Ovary (tissue), 7 donors: ENCODE measurements at regions not wholly inside any gene's neighbourhood (a gene's known extent, or its start where the extent isn't known, plus 50 kb on each side); places are given as distances from the start of the nearest gene placed in this dataset.

ENCODE experiments used
- DNase-seq, 5 donors: peaks; one replicate each; pipeline ENCODE4 v3.0.0-alpha.2; 2019 to 2020
- H3K27ac ChIP-seq, 2 donors: fragments of 200-600 bp; one replicate each; pipeline versions ENCODE4 v1.5.1 to v1.8.0; 2019 to 2022
- H3K27me3 ChIP-seq: fragments of 200-600 bp; one replicate; pipeline ENCODE4 v1.8.0; 2022
- H3K36me3 ChIP-seq: fragments of 200-600 bp; sonication (generic); one replicate; pipeline ENCODE4 v1.5.1; 2019
- H3K4me1 ChIP-seq: one replicate; pipeline ENCODE4 v1.8.1; 2013; ENCODE audit warnings: mild to moderate bottlenecking, moderate library complexity; ENCODE audit not compliant: insufficient read depth
- H3K4me3 ChIP-seq: fragments of 200-600 bp; sonication (generic); one replicate; pipeline ENCODE4 v1.5.1; 2017
- H3K9me3 ChIP-seq, 2 donors: fragments of 200-600 bp in 1 of 2; sonication (generic) in 1 of 2; one replicate each; pipeline versions ENCODE4 v1.5.1 to v1.8.1; 2013 to 2019; ENCODE audit warnings: mild to moderate bottlenecking in 1 of 2, moderate library complexity in 1 of 2
- EP300 ChIP-seq: sonication (generic); formaldehyde crosslinking; IDR thresholded peaks from one replicate; pipeline ENCODE4 v1.6.1; 2017; ENCODE audit warnings: antibody characterized with exemption
- POLR2A ChIP-seq: fragments of 450-650 bp; IDR thresholded peaks from one replicate; pipeline ENCODE4 v1.6.1; 2017; ENCODE audit warnings: antibody characterized with exemption, mild to moderate bottlenecking, moderate library complexity
- WGBS, 3 donors: extraction: QIAGEN DNeasy Blood & Tissue Kit in 1 of 3; methylation state at CpG; one replicate each; pipeline versions ENCODE4 v1.1.5 to v1.1.7; 2013 to 2017; 5-methylcytosine and 5-hydroxymethylcytosine counted together
- intact Hi-C, 4 donors: fragments of 100-400 bp; cut with DNase I; formaldehyde crosslinking; loops; one replicate each; pipeline versions ENCODE4 v1.11.0 to v1.15.1; 2022 to 2023
- TF ChIP-seq, protein P1 (sequence below), 3 donors: fragments of 450-650 bp in 2 of 3; fragments of 200-600 bp in 1 of 3; IDR thresholded peaks; one replicate each; pipeline versions ENCODE4 v1.5.1 to v1.8.0; 2016 to 2022; ENCODE audit warnings: antibody characterized with exemption in 3 of 3, mild to moderate bottlenecking in 1 of 3
- donor health status: DM: no; HTN: no; CAD: no; lungs with moderate emphysema.
- donor health status: DM: no; HTN: no; CAD: no.
- donor health status: Bipolar disorder and iron deficiency.
- donor health status: DM: no; HTN: no; CAD: no.
- donor health status: DM: yes; HTN: yes; CAD: no.

DNA sequence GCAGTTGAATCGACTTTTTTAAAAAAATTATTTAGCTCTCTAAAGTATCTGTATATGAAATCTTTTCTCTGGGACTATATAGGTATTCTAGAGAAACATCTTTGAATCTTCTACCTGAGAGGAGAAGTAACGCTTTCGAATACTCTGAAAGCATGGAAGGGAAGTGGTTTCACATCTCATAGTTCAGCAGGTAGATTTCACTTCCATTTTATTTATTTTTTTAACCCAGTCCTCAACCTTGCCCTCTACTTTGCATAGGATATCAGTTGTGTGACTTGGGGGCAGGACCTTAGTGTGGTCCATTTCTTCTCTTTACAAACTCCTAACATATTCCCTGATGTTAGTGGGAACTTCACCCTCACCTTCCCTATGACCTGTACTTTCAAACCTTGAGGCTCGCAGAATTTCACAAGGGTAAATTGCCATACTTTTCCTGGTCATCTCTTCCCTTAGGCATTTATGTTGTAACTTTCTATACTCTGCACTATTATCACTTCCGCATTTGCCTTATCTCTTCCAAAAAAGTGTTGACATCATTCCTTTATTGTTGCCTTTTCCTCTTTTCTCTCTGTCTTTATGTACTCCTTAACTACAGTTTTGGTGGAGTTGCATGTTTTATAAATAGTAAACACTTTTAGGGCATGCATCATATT, 1208.5 kb upstream of the ADGRL4 start:
- TF ChIP-seq, protein P1, sequence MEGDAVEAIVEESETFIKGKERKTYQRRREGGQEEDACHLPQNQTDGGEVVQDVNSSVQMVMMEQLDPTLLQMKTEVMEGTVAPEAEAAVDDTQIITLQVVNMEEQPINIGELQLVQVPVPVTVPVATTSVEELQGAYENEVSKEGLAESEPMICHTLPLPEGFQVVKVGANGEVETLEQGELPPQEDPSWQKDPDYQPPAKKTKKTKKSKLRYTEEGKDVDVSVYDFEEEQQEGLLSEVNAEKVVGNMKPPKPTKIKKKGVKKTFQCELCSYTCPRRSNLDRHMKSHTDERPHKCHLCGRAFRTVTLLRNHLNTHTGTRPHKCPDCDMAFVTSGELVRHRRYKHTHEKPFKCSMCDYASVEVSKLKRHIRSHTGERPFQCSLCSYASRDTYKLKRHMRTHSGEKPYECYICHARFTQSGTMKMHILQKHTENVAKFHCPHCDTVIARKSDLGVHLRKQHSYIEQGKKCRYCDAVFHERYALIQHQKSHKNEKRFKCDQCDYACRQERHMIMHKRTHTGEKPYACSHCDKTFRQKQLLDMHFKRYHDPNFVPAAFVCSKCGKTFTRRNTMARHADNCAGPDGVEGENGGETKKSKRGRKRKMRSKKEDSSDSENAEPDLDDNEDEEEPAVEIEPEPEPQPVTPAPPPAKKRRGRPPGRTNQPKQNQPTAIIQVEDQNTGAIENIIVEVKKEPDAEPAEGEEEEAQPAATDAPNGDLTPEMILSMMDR (IDR thresholded peaks at IDR 0.05), result no peak
- TF ChIP-seq EP300 (no peak), POLR2A (no peak)
- WGBS, 3 donors, result 93 to 95% (median 94%) methylated on average over 5 of the region's 5 CpGs
- no peak overlapping the region for H3K4me3 ChIP-seq
- no peak for DNase-seq
- H3K9me3 ChIP-seq, result no peaks in the 10 kb centered on the region
- H3K27ac ChIP-seq, result no peak overlapping the region
- no peaks in the 10 kb centered on the region for H3K36me3 ChIP-seq
- H3K4me1 ChIP-seq, result no peaks in the 10 kb centered on the region
- H3K27me3 ChIP-seq, result no peaks in the 10 kb centered on the region
- intact Hi-C loops, result no loop called here

- Histone ChIP-seq H3K27ac (no peak overlapping the region), H3K36me3 (no peaks in the 10 kb centered on the region), H3K4me1 (peaks cover 3% of the 10 kb centered on the region), H3K9me3 (no peaks in the 10 kb centered on the region), H3K4me3 (no peak overlapping the region), H3K27me3 (no peaks in the 10 kb centered on the region)
- intact Hi-C loops, result no loop called here
- TF ChIP-seq EP300, result no peak
- TF ChIP-seq POLR2A, result no peak
- TF ChIP-seq, protein P1 (IDR thresholded peaks at IDR 0.05), result no peak
- 91 to 95% (median 95%) methylated on average over 3 of the region's 3 CpGs for WGBS, 3 donors
- DNase-seq, result no peak
These were observed 1206.4 kb upstream of the ADGRL4 start for GRCh38 chr1:80212948-80213347.

DNA sequence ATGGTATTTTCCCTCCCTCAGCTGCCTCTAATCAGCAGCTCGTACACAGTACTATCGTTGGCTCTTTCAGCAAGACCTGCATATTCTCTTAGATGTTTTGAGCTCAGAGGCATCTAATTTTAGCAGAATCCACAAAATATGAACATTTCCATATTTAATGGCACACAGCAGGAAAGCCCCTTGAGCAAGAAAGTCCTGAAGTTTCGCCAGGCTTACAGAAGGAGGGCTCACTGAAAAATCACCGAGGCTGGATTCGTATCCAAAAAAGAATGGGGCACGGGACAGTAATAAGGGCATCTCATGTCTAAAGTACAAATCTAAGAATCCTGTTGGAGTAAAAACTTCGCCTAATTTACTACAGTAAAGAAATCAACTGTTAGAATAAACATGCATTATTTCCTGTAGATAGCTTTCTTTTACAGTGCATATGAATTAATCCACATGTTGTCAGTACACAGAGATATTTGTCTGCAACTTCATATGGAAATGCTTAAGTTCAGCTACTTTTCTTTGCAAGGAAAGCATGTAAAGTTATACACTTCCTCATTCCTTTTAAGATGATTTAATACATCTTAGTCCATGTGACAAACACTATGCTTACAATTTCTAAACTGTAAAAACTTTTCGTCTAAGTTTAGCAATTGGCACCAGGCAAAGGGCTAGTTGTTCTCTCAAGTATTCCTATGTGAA, 1205.3 kb upstream of the ADGRL4 start:
- intact Hi-C loops, result no loop called here
- Histone ChIP-seq H3K4me1 (peaks cover 3% of the 10 kb centered on the region), H3K27ac (no peak overlapping the region), H3K4me3 (no peak overlapping the region), H3K9me3 (no peaks in the 10 kb centered on the region), H3K36me3 (no peaks in the 10 kb centered on the region), H3K27me3 (no peaks in the 10 kb centered on the region)
- no peak for TF ChIP-seq EP300
- TF ChIP-seq POLR2A, result no peak
- TF ChIP-seq, protein P1 (IDR thresholded peaks at IDR 0.05), result no peak
- DNase-seq, result no peak
- WGBS, 3 donors, result 68 to 70% (median 68%) methylated on average over 8 of the region's 8 CpGs

GRCh38 chr1:80202118-80202517, 1195.6 kb upstream of the ADGRL4 start:
- 90 to 96% (median 95%) methylated on average over 4 of the region's 4 CpGs for WGBS, 3 donors
- no peaks in the 10 kb centered on the region for H3K4me1 ChIP-seq
- H3K9me3 ChIP-seq, result no peaks in the 10 kb centered on the region
- no peaks in the 10 kb centered on the region for H3K36me3 ChIP-seq
- intact Hi-C loops, result no loop called here
- no peak for DNase-seq
- H3K27me3 ChIP-seq, result no peaks in the 10 kb centered on the region
- H3K4me3 ChIP-seq, result no peak overlapping the region
- H3K27ac ChIP-seq, result no peak overlapping the region
- TF ChIP-seq, protein P1 (IDR thresholded peaks at IDR 0.05), result no peak
- TF ChIP-seq POLR2A (no peak), EP300 (no peak)
